OCI-LY3 (cell line): ENCODE measurements at regions not wholly inside any gene's neighbourhood (a gene's known extent, or its start where the extent isn't known, plus 50 kb on each side); places are given as distances from the start of the nearest gene placed in this dataset.

Experiments used
- H2AFZ ChIP-seq: fragments of 200-600, 300-600 bp; shearing (Covaris generic); 2 replicates; pipeline ENCODE4 v1.6.0; 2014; ENCODE audit warnings: antibody characterized with exemption, low read depth, low read length
- H3K27ac ChIP-seq: fragments of 200-600, 300-600 bp; sonication (generic); 2 replicates; pipeline ENCODE4 v1.5.1; 2014; ENCODE audit warnings: mild to moderate bottlenecking, low read length, moderate library complexity, mixed read lengths
- H3K27me3 ChIP-seq: fragments of 200-600, 300-600 bp; sonication (generic); 2 replicates; pipeline ENCODE4 v1.6.1; 2014; ENCODE audit warnings: low read depth, low read length, mixed read lengths
- H3K36me3 ChIP-seq: fragments of 200-600, 300-600 bp; sonication (generic); replicated peaks from 2 replicates; pipeline ENCODE3; 2014; ENCODE audit warnings: low read depth, low read length, mixed read lengths
- H3K4me1 ChIP-seq: fragments of 300-600, 200-600 bp; sonication (generic); 2 replicates; pipeline ENCODE4 v1.6.1; 2014; ENCODE audit warnings: low read length, mixed read lengths
- H3K4me2 ChIP-seq: fragments of 200-600, 300-600 bp; sonication (generic); 2 replicates; pipeline ENCODE4 v1.6.1; 2014; ENCODE audit warnings: low read length, mixed read lengths
- H3K4me3 ChIP-seq: fragments of 300-600, 200-600 bp; sonication (generic); 2 replicates; pipeline ENCODE4 v1.5.1; 2014; ENCODE audit warnings: antibody characterized with exemption, mild to moderate bottlenecking, low read length, moderate library complexity
- H3K79me2 ChIP-seq: fragments of 300-600, 200-600 bp; shearing (Covaris generic); 2 replicates; pipeline ENCODE4 v1.6.1; 2014; ENCODE audit warnings: mild to moderate bottlenecking, low read length, mixed read lengths
- H3K9ac ChIP-seq: fragments of 300-600, 200-600 bp; shearing (Covaris generic); 2 replicates; pipeline ENCODE4 v1.6.0; 2014; ENCODE audit warnings: mild to moderate bottlenecking, low read length, moderate library complexity
- H3K9me3 ChIP-seq: fragments of 200-600, 300-600 bp; shearing (Covaris generic); 2 replicates; pipeline ENCODE4 v1.6.1; 2014; ENCODE audit warnings: low read length, mixed read lengths; ENCODE audit not compliant: insufficient read depth
- H4K20me1 ChIP-seq: fragments of 200-600, 300-600 bp; sonication (generic); 2 replicates; pipeline ENCODE4 v1.6.1; 2016; ENCODE audit warnings: low read length, mixed read lengths; ENCODE audit not compliant: insufficient read depth
- EZH2phosphoT487 ChIP-seq: fragments of 200-600 bp; shearing (Covaris generic); IDR thresholded peaks from 2 replicates; pipeline ENCODE4 v1.6.1; 2018; ENCODE audit warnings: antibody characterized with exemption, mixed run types, low read depth
- TF ChIP-seq, protein P1 (sequence below): fragments of 200-600, 300-600 bp; sonication (generic); IDR thresholded peaks from 2 replicates; pipeline ENCODE4 v1.5.1; 2014; ENCODE audit warnings: antibody characterized with exemption, low read length, low read depth

DNA sequence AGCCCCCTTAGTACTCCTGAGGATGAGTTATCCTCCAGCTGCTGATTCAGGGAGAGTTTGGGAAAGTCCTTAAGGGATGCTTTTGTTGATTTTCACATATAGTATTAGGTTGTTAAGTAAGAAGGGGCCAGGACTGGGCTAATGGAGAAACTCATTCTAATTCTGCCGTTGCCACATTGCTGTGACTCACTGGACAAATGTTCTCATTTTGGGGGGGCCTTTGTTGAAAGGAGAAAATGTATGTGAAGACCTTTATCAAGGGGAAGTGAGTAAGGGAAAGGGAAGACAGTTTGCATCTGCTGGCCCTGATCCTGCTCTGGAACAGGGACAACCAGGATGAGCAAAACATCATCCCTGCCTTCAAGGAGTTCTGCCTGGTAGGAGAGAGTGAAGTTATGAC, 123.2 kb upstream of the FGGY start:
- H3K4me3 ChIP-seq = no peak overlapping the region
- H3K27ac ChIP-seq = no peak overlapping the region
- H3K4me2 ChIP-seq = no peak overlapping the region
- no peak overlapping the region for H2AFZ ChIP-seq
- TF ChIP-seq, protein P1, sequence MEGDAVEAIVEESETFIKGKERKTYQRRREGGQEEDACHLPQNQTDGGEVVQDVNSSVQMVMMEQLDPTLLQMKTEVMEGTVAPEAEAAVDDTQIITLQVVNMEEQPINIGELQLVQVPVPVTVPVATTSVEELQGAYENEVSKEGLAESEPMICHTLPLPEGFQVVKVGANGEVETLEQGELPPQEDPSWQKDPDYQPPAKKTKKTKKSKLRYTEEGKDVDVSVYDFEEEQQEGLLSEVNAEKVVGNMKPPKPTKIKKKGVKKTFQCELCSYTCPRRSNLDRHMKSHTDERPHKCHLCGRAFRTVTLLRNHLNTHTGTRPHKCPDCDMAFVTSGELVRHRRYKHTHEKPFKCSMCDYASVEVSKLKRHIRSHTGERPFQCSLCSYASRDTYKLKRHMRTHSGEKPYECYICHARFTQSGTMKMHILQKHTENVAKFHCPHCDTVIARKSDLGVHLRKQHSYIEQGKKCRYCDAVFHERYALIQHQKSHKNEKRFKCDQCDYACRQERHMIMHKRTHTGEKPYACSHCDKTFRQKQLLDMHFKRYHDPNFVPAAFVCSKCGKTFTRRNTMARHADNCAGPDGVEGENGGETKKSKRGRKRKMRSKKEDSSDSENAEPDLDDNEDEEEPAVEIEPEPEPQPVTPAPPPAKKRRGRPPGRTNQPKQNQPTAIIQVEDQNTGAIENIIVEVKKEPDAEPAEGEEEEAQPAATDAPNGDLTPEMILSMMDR = no peak
- no peak for TF ChIP-seq EZH2phosphoT487
- H3K79me2 ChIP-seq = no peaks in the 10 kb centered on the region
- H3K36me3 ChIP-seq = no peaks in the 10 kb centered on the region
- H3K27me3 ChIP-seq = no peaks in the 10 kb centered on the region
- no peaks in the 10 kb centered on the region for H3K9me3 ChIP-seq
- H3K9ac ChIP-seq = no peak overlapping the region
- H3K4me1 ChIP-seq = no peaks in the 10 kb centered on the region
- no peaks in the 10 kb centered on the region for H4K20me1 ChIP-seq

DNA sequence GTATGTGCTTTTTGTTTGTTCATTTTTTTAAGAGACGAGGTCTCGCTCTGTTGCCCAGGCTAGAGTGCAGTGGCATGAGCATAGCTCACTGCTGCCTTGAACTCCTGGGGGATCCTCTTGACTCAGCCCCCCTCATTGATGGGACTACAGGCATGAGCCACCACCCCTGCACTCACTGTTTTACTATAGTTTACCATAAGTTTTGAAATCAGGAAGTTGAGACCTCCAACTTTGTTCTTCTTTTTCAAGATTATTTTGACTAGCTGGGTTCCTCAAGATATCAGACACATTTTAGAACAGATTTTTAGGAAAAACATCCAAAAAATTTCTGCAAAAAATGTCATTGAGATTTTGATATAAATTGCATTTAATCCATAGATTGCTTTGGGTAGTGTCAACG, 120.4 kb upstream of the FGGY start:
- Histone ChIP-seq H3K4me3 (no peak overlapping the region), H3K4me1 (no peaks in the 10 kb centered on the region), H3K9me3 (no peaks in the 10 kb centered on the region), H3K4me2 (no peak overlapping the region), H3K79me2 (no peaks in the 10 kb centered on the region), H3K27ac (no peak overlapping the region), H4K20me1 (no peaks in the 10 kb centered on the region), H3K9ac (no peak overlapping the region), H2AFZ (no peak overlapping the region), H3K27me3 (no peaks in the 10 kb centered on the region), H3K36me3 (no peaks in the 10 kb centered on the region)
- TF ChIP-seq EZH2phosphoT487 = no peak
- TF ChIP-seq, protein P1 = no peak

DNA sequence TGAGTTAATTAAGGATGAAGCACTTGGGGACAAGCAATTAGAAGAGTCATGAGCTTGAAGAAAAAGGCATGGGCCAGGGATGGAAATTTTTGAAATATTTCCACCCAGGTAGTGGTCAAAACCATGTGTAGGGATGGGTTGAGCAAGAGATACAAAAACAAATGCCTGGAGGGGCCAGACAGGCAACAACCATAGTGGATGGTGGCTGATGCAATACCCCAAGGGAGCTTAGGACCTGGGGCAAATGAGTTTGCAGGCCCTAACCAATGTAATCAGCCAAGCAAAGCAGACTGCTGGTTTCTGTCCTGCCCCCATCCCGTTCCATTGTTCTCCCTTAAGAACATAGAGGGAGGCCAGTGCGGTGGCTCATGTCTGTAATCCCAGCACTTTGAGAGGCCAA, 119.1 kb upstream of the FGGY start:
- Histone ChIP-seq H4K20me1 (no peaks in the 10 kb centered on the region), H3K4me3 (no peak overlapping the region), H3K9ac (no peak overlapping the region), H3K36me3 (no peaks in the 10 kb centered on the region), H3K9me3 (no peaks in the 10 kb centered on the region), H3K79me2 (no peaks in the 10 kb centered on the region), H3K4me2 (no peak overlapping the region), H3K27ac (no peak overlapping the region), H3K27me3 (no peaks in the 10 kb centered on the region), H2AFZ (no peak overlapping the region), H3K4me1 (no peaks in the 10 kb centered on the region)
- no peak for TF ChIP-seq EZH2phosphoT487
- TF ChIP-seq, protein P1 = no peak

DNA sequence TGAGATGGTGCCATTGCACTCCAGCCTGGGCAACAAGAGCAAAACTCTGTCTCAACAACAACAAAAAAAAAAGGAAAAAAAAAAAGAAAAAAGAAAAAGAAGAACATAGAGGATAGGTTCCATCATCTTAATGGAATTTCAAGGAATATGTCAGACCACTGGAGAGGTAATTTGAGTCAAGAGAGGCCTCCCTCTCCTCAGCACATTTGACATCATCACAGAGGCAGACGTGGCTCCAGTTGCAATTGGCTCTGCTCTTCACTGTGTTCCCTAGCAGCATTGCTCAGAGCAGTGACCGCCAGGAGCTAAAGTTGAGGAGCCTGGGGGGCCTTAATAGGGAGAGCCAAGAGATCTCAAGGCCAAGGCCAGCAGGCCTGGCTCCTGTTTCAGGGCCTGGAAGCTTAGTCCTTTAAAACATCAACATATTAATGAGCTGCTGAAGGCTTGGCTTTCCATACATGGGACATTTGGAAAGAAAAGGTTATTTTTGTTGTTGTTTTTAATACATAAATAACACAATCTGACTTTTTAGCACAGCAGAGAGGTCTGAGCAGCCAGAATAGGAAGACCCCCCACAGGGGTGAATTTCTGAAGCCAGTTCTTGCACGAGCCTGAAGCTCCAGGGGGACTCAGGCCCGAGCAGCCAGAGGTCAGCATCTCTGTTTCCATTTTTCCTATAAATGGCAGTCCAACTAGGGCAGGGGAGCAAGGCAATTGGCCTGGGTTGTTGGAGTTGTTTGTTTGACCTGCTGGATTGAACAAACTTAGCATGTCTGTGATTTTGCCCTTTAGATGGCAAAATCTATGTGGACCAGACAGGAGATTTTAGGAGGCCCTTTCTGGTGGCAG, 118.3 kb upstream of the FGGY start:
- Histone ChIP-seq H3K4me2 (no peak overlapping the region), H3K9me3 (no peaks in the 10 kb centered on the region), H3K36me3 (no peaks in the 10 kb centered on the region), H2AFZ (no peak overlapping the region), H3K27me3 (no peaks in the 10 kb centered on the region), H3K4me3 (no peak overlapping the region), H3K79me2 (no peaks in the 10 kb centered on the region), H3K4me1 (no peaks in the 10 kb centered on the region), H3K27ac (no peak overlapping the region), H4K20me1 (no peaks in the 10 kb centered on the region), H3K9ac (no peak overlapping the region)
- TF ChIP-seq, protein P1 = no peak
- TF ChIP-seq EZH2phosphoT487 = no peak
